Stimulated activated naive CD8-positive, alpha-beta T cell treated with anti-CD3 and anti-CD28 coated beads, Interleukin-15, Interleukin-2, amounts not matched to agents 100 U/mL and 50 U/mL, for 24 hours (primary cell): ENCODE measurements at regions not wholly inside any gene's neighbourhood (a gene's known extent, or its start where the extent isn't known, plus 50 kb on each side); places are given as distances from the start of the nearest gene placed in this dataset.

Experiments
- ATAC-seq: fragments of 150-1000 bp; cut with Tn5 transposase; one replicate; pipeline ENCODE4 v1.10.0; 2021
- DNase-seq: peaks from one replicate; pipeline ENCODE4 v3.0.0; 2021

- ATAC-seq (no peak), DNase-seq (no peak)
Observed at GRCh38 chr5:30050056-30050815, 1143.2 kb upstream of the CDH6 start.

GRCh38 chr5:30042677-30043076 is 1150.8 kb upstream of the CDH6 start:
- DNase-seq (no peak), ATAC-seq (no peak)

GRCh38 chr5:30041831-30042385 is 1151.6 kb upstream of the CDH6 start:
- ATAC-seq (no peak), DNase-seq (no peak)

- ATAC-seq, result no peak
- DNase-seq, result no peak
Observed at GRCh38 chr5:30041291-30041690, 1152.2 kb upstream of the CDH6 start.

DNA sequence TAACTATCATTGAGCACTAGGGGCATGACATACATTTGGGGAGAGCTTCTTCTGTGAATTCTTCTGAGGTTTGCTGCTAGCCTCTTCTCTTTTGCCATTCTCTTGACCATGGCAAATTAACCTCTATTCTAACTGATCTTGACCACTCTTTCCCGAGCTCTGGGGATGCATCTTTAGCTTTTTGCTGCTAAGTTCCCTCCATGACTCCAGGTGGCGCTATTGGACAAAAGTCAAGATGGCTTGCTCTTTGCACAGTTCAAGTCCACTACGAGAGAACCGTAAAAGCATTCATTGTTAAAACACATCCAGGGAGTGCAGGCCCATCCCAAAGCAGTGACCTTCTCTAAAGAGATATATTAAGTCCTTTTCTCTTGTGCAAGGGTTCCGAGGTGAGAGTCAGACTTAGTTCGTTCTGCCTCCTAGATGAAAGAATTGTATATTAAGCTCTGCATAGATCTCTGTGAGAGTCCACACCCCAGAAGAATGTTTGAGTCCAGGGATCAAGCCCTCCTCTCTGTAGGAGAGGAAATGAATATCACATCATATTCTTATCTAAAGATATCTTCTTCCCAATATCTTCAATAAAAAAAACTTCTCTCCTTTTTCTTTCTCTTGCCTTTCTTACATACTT is 1152.9 kb upstream of the CDH6 start:
- DNase-seq (peak; percentile 17), ATAC-seq (no peak)

- DNase-seq (no peak), ATAC-seq (no peak)
Observed at GRCh38 chr5:30039379-30039778, 1154.1 kb upstream of the CDH6 start.

DNA sequence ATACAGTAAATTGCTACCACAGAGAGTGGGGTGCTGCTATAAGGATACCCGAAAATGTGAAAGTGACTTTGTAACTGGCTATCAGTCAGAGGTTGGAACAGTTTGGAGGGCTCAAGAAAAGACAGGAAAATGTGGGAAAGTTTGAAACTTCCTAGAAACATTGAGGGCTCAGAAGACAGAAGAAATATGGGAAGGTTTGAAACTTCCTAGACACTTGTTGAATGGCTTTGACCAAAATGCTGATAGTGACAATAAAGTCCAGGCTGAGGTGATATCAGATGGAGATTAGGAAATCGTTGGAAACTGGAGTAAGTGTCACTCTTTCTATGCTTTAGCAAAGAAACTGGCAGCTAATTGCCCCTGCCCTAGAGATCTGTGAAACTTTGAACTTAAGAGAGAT is 1158.6 kb upstream of the CDH6 start:
- DNase-seq, result no peak
- no peak for ATAC-seq

GRCh38 chr5:30030101-30030500 is 1163.4 kb upstream of the CDH6 start:
- DNase-seq (no peak), ATAC-seq (no peak)

- DNase-seq, result no peak
- ATAC-seq, result no peak
Observed at GRCh38 chr5:30001826-30002225, 1191.7 kb upstream of the CDH6 start.

DNA sequence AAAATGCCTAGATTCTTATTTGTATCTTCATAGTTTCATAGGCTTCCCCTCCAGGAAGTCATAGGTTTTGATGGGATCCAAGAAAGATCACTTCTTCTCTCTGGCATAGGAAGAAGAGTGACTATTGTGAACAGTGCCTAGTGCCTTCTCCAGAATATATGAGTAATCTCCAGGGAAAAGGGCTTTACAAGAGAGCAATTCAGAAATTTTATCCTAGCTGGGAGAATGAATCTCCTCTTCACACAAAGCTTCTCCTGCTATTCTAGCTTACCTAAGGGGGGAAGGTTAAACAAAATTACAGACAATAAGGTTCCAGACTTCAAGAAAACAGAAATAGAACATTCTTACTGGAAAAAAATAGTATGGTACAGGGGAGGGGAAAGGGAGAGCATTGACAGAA is 1193.3 kb upstream of the CDH6 start:
- ATAC-seq (no peak), DNase-seq (no peak)

DNA sequence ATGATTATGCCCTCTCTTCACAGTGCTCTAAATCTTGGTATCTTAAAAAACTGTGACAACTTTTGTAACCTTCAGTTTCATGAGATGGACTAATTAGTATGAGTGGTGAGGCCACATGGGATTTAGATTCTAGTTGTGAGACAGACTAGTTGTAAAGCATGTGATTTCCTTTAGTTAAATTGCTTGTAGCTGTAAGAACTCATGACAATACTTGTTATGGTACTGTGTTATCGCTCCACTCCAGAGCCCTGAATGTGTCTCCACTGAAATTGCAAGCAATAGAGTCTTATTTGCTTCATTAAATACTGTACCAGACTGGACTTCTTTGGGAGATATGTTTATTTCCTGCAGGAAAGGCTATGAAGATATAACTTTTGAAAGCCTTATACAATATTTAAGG is 1198.3 kb upstream of the CDH6 start:
- ATAC-seq (no peak), DNase-seq (no peak)

DNA sequence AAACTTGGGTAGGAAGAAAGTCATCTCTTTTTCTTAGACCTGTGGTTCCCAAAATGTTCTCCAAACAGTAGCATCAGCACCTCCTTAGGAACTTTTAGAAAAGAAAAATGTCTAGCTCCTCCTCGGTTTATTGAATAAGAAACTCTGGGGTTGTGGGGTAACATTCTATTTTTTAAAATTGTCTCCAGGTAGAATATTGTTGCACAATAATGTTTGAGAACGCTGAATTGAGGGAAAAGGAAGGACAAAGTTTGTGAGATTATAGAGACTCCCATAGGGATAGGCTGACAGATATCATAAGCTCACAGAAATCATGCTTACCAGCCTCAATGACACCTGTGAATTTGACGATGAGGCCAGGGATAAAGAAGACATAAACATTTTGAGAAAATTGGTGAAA is 1199.0 kb upstream of the CDH6 start:
- ATAC-seq, result no peak
- DNase-seq, result no peak

DNA sequence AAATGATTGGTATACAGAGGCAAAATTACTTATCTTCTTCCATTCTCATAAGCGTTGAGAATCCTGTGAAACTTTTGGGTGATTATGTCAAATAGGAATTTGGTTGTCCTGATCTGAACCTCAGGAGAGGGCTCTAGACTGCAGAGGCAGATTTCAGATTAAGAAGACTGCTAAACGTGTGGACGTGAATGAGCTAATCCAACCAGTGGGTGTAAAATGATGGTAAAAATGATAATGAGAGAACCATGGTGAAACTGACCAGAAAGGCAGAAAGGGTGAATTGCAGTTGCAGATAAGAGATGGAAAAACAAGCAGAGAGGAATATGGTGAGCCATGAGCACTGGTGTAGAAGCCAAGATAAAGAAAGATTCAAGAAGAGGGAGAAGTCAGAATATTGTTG is 1200.2 kb upstream of the CDH6 start:
- DNase-seq (no peak), ATAC-seq (no peak)

DNA sequence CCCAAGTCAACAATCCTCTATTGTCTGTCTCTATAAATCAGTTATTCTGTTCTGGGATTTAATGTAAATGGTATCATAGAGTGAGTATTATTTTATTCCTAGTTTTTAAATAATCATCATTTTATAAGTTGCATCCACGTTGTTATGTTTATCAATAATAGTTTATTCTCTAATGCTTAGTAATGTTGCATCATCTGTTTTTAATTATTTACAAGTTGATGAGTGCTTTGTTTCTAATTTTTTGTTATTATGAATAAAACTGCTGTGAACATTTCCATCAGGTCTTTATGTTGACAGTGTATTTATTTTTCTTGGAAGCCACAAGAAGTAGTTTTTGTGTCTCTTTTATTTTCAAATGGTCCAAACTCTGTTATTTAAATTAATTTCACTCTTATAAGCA is 1201.2 kb upstream of the CDH6 start:
- ATAC-seq, result no peak
- DNase-seq, result no peak

DNA sequence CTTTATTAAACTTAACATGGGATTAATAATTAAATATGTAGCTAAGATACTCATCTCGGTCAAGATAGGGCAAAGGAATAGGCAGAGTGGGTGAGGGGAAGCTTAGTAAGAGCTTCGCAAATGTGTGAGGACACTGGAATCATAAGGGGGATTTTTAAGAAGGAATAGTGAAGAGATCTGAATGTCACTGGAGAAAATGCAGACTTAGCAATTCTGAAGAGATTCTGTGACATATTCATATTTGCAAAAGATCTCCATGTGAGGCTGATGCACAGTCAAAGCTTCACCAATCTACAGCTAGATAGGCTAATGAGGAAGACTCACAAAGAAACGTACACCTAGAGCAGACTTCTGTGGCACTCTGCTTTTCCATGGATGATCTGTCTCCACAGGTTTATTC is 1202.8 kb upstream of the CDH6 start:
- ATAC-seq (no peak), DNase-seq (no peak)

DNA sequence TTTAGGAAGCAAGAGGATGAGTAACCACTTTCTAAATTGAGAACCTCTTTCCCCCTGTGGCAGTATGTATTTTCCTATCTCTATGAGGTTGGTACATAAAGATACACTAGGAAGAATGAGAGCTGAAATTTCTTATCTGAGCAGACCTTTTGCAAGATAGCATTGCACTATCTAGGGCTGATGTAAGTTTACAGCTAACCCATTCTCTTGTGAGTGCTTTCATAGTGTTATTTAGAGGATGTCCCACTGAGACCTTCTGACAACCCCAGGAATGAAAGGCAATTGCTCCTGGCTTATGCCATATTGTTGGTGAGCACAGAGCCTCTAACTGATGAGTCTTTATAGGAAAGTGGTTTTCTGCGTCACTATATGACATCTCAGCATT is 1209.3 kb upstream of the CDH6 start:
- no peak for DNase-seq
- ATAC-seq, result no peak

GRCh38 chr5:29983528-29984155 is 1209.8 kb upstream of the CDH6 start:
- ATAC-seq, result no peak
- DNase-seq, result no peak

DNA sequence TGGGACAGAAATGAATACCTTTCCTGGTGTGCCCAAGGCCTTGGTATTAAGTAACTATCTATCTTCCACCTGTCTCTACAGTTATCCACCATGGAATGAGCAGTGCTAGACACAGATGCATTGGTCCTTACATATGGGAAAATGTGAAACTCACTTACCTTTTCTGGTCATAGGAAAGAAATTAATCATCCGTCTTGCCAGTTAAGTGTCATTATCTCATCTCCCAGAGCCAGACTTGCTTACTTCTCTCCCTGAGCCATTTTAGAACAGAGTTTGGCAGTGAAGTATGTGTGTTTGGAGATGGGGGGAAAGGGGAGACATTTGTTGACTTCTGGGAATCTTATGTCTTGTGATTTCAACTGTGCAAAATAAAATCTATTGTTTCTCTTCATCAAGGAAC is 1211.0 kb upstream of the CDH6 start:
- no peak for ATAC-seq
- DNase-seq, result no peak

GRCh38 chr5:29972597-29972996 is 1220.9 kb upstream of the CDH6 start:
- ATAC-seq, result no peak
- DNase-seq, result no peak

- DNase-seq (no peak), ATAC-seq (no peak)
Observed at GRCh38 chr5:29963956-29964355, 1229.5 kb upstream of the CDH6 start.

- DNase-seq (no peak), ATAC-seq (no peak)
Observed at GRCh38 chr5:29960323-29960722, 1233.2 kb upstream of the CDH6 start.

DNA sequence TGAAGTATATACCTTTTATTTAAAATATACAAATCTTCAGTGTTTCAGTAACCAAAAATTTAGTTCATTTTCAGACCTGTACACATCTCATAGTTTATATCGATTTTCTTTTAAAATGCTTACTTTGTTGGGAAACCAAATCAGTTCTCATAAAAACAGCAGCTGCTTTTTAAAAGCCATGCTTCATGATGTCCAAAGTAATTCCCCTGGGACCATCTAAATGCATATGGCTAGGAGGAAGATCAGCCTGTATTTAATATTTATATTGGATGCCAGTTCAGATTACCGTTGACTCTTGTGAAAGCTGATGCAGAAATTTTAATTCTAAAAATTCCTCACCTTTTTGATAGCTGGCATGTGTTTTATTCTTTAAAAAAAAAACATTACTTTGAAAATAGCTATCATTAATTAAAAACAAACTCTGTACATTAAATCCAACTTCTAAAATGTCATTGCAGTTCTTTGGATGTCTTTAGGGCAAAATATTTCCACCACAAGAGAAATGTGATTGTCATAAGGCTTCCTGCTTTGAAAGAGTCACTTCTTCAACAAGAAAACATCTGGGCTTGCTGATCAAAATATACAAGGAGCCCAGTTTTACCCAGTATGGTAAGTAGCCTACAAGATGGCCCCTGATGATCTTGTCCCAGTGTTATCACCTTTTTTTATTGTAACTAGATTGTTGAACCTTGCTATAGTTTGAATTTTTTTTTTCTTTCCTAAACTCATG is 1242.9 kb upstream of the CDH6 start:
- ATAC-seq (no peak), DNase-seq (no peak)
